ENCODE measurements at regions not wholly inside any gene's neighbourhood (a gene's known extent, or its start where the extent isn't known, plus 50 kb on each side); places are given as distances from the start of the nearest gene placed in this dataset.
A peak's percentile ranks its signal among the peaks of the same experiment; 100 is the strongest.
"Not testable (repeated sequence)": the region's sequence is repeated elsewhere in the genome, so short reads cannot be mapped to it uniquely, and the experiment has no call there.

DNA sequence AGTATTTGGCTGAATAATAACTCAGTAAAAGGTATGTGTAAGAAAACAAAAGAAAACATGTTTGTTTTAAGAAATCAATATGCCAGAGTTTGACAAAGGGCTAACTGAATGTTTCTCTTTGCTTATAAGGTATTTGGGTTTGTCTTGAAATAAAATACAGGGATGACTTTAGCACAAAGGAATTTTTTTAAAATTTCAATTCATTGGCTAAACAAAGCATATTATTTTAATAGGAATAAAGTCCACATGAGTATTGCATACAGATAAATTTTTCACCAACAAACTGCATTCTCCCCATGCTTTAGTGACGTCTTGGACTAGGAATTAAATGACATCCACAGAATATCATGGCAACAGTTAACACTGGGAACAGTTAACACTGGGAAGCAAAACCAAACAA is 480.0 kb upstream of the JAG1 start:
- no peak for DNase-seq

DNA sequence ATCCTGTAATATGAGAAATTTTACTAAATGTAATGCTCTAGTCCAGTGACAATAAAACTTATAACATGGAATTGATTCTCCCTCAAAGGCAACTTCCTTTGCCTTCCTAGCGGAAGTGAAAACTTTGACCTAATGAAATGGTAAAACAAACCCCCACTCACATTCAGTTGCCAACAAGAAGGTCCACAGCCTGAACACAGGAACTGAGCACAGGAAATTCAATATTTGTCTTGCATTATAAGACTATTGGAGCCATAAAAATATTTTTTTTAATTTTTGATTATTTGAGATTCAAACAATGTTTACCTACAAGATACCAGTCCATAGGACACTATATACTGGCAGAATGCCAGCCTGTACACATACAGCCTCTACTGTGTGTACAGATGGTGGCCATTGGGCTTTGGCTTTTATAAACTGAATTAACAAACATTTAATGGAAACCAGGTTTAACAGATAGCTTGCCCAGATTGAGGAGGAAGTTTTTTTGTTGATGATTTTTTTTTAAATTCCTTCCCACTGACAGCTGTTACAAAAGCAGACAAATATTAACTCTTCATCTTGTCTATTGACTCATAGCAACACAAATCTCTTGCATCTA is 481.5 kb upstream of the JAG1 start:
- DNase-seq, result no peak

DNA sequence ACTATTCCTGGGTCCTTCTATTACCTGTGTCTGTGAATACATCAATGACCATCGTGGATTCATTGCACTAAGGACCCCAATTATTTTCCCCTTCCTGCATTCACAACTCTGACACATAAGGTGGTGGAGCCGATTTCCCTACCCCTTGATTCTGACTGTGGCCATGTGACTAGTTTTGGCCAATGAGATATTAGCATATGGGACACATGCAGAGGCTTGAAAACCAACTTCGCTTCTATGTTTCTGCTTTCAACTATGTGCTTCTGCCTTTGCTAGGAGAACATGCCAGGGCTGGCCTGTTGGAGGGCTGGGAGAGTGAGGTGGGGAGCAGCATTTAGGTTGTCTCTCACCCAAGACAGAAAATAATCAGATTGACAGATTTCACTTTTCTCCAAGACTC is 483.1 kb upstream of the JAG1 start:
- no peak for DNase-seq

- DNase-seq, result no peak
Observed at GRCh38 chr20:11158146-11158545, 484.3 kb upstream of the JAG1 start.

DNA sequence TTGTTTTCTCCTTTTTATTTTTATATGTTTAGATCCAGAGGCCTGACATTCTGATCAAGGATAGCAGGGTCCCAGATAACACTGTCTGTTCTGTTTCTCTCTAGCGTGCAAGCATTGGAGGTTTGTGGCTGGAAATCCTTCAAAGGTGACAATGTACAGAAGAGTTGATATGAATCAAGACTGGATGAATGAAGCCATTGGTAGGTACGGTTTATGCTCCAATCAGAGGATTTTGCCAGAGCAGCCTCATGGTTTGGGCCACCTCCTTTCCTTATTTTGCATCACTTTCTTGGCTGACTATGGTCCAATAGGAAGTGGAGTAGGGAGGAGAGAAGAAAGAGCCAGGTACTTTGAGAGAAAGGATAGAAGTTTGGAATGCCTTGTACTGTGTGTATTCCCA is 484.8 kb upstream of the JAG1 start:
- no peak for DNase-seq

GRCh38 chr20:11159728-11160127 is 485.9 kb upstream of the JAG1 start:
- no peak for DNase-seq

DNA sequence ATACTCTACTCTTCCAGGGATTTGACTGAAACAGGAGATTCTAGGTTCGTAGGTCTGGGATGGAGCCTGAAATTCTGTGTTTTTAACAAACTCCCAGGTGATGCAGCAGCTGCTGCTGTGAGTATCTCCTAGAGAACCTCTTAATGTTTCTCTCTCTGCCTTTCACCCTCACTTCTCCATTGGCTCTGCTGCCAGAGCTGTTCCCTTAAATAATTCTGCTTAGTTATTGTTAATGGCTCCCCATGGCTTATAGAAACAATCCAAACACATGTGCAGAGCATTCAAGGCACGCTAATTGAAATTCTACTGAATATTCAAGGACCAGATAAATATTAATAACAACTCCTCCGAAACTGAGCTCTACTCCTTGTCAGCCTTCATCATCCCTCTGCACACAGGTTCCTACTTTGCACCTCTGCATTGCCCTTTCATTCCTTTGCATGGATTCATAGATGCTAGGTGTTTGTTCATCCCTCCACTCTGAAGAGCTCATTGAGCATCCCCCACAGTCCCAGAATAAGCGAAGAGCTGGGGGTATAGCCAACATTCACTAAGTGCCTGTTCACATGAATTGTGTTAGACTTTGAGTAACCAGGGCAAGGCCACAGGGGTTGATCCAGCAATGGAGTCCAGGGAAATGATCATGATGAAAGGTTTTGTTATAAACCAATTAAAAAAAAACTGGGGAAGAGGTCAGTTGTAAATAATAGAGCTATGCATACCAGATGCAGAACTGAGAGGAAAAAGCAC is 488.4 kb upstream of the JAG1 start:
- DNase-seq, result no peak

GRCh38 chr20:11165789-11166188 is 492.0 kb upstream of the JAG1 start:
- no peak for DNase-seq

DNA sequence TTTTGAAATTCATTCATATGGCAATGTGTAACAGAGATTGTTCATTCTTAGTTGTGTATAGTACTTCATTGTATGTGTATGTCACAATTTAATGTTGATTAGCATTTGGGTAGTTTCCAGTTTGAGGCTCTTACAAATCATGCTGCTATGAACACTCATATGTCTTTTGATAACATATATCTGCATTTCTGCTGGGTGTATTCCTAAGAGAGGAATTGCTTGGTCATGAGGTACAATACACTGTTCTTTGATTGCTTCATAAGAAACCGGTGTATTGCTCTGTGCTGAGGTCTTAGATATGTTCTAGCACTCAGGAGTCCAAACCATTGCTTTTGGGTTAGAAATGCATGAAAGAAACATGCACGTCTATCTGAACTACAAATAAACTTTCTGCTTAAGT is 492.9 kb upstream of the JAG1 start:
- no peak for DNase-seq

GRCh38 chr20:11168026-11168425 is 494.2 kb upstream of the JAG1 start:
- no peak for DNase-seq

DNA sequence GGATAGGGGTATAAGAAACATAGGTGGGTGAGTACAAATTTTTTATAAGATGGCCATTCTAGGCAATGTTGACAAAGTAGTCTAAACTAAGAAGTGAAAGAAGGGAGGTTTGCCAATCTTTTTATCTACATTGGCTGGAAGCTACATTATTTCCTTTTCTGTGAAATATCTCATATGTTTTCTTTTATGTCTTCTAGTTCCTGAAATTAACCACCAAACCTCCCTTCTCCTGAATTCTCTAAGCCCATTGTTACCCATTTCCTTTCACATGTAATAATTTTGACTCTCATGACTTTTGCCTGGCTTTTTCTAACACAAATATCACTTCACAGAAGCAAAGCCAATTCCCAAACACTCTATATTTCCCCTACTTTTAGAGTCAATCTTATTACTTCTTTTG is 496.2 kb upstream of the JAG1 start:
- no peak for DNase-seq

DNA sequence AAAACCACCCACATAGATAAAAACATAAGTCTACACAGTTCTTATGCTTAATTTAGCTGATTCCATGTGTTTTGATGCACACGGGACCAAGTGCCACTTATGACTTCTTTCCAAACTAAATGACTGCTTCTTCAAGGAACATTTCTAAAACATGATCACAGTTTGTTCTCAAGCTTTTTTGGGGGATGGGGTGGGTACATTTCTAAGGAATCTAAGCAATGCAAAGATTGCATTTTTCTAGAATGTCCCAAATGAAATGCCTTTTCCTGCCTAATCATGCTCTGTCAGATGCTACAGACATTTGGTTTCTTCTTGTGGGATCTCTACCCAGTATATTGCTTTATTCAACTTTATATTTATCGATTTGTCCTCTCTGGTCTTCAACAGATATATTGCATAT is 496.8 kb upstream of the JAG1 start:
- no peak for DNase-seq

GRCh38 chr20:11172881-11173280 is 499.1 kb upstream of the JAG1 start:
- no peak for DNase-seq

GRCh38 chr20:11173916-11174315 is 500.1 kb upstream of the JAG1 start:
- DNase-seq, result no peak

- no peak for DNase-seq
Observed at GRCh38 chr20:11174861-11175260, 501.1 kb upstream of the JAG1 start.

- DNase-seq, result no peak
Observed at GRCh38 chr20:11176431-11176830, 502.6 kb upstream of the JAG1 start.

DNA sequence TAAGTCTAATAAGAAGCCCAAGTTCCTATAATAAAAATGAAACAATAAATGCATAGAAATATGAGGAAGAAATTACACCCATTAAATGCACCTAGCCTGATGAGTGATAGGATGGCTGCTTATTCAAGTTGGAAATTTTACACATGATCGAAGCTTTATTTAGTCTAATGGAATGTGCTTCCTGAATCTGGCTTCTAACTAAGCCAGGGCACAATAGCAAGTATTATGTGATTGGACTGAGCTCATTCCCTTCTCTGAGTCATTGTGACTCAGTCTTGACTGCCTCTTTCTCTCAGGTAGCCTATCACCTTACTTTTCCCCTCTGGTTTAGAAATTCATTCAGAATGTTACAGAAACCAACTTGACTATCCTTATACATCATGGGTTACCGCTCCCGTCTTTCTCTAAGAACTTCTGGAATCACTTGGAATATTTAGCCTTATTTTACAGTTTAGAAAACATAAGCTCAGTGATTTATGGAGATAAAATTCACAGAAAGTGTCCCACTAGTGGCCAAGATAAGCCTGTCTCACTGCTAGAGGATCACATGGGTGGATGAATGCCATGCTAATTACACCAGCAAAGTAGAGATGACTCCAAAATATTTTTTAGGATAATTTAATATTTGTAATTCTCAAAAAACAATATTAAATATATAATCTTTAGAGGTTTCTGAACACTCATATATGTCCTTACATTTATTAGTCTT is 505.3 kb upstream of the JAG1 start:
- no peak for DNase-seq

GRCh38 chr20:11180186-11180585 is 506.4 kb upstream of the JAG1 start:
- DNase-seq, result no peak

GRCh38 chr20:11181129-11181528 is 507.3 kb upstream of the JAG1 start:
- DNase-seq, result not testable (repeated sequence)

- no peak for DNase-seq
Observed at GRCh38 chr20:11181966-11182365, 508.2 kb upstream of the JAG1 start.

GRCh38 chr20:11182720-11183119 is 508.9 kb upstream of the JAG1 start:
- peak; percentile 88 for DNase-seq

GRCh38 chr20:11186301-11187008 is 512.7 kb upstream of the JAG1 start:
- DNase-seq, result no peak

GRCh38 chr20:11188843-11189603 is 515.2 kb upstream of the JAG1 start:
- DNase-seq, result no peak

Measured in GF-D8 (cell line).